Limb (tissue), 2 donors: ENCODE measurements at regions not wholly inside any gene's neighbourhood (a gene's known extent, or its start where the extent isn't known, plus 50 kb on each side); places are given as distances from the start of the nearest gene placed in this dataset.
"Not testable (repeated sequence)": the region's sequence is repeated elsewhere in the genome, so short reads cannot be mapped to it uniquely, and the experiment has no call there.

ENCODE experiments used
- DNase-seq, 2 donors: peaks; one replicate each; pipeline ENCODE4 v3.0.0-alpha.2; 2016; ENCODE audit errors: extremely low spot score in 2 of 2

DNA sequence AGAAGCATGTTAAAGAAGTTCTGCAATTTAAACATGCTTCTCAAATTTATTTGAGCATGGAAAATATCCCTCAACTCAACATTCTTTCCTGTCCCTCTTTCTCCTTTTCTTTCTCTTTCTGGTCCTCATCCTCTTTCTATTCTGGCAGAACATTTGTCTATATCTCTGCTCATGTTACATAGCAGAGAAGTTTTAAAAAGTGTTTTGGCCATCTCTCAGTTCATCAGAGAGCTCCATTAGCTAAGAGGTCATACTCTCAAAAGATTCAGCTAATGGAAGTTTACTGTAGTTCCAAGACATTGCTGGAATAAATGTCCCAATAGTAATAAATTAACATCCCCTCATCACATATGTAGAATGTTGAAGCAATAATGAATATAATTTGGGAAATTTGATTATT, 53.5 kb downstream of the XCL2 start:
- no peak for DNase-seq

DNA sequence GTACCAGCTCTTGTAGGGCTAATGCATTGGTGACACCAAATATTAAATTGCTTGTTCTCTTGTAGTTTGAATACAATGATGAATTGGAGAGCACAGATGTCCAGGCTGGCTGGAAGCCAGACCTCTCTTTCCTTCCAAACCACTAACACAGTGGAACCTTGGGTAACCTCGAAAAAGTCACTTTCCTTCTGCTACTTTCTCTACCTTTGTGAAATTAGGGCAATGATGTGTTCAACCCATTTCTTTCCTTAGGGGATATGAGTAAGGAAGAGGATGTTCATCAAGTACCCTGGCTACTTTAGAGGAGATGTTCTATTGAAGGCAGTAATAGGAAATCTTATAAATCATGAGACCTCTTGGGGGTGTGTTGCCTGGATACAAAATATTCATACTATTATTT, 55.7 kb downstream of the XCL2 start:
- DNase-seq = peak in 1 of 2 donors; percentile 66

DNA sequence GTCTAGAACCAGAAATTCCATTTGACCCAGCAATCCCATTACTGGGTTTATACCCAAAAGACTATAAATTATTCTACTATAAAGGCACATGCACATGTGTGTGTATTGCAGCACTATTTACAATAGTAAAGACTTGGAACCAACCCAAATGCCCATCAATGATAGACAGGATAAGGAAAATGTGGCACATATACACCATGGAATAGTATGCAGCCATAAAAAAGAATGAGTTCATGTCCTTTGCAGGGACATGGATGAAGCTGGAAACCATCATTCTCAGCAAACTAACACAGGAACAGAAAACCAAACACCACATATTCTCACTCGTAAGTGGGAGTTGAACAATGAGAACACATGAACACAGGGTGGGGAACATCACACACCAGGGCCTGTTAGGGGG, 57.0 kb downstream of the XCL2 start:
- DNase-seq = not testable (repeated sequence)

DNA sequence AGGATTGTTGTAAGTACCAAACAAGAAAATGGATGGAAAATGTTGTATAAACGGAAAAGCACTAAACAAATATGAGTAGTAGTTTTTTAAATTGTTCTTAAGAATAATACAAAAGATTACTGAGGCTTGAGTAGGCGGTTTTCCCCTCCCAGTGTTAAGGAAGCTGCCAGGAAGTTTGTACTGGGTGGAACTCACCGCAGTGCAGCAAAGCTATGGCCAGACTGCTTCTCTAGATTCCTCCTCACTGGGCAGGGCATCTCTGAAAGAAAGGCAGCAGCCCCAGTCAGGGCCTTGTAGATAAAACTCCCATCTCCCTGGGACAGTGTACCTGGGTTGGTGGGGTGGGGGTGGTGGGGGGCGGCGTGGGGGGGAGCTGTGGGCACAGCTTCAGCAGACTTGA, 58.7 kb downstream of the XCL2 start:
- DNase-seq = no peak

DNA sequence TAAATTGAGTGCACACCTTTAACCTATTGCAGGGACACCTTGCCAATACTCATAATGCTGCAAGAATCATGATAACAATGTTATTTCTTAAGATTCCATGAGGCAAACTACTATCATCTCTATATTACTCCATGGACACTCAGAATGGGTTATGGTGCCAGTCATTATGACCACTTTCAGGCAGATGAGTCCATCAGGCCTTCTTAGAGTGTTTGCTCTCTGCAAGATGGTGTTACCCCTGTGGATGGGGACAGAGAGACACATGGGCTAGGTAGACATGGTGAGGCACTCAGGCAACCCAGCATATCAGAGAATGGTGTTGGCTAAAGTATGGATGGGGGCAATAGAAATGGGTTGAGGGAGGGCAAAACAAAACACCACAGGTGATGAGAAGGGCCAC, 59.7 kb downstream of the XCL2 start:
- no peak for DNase-seq

DNA sequence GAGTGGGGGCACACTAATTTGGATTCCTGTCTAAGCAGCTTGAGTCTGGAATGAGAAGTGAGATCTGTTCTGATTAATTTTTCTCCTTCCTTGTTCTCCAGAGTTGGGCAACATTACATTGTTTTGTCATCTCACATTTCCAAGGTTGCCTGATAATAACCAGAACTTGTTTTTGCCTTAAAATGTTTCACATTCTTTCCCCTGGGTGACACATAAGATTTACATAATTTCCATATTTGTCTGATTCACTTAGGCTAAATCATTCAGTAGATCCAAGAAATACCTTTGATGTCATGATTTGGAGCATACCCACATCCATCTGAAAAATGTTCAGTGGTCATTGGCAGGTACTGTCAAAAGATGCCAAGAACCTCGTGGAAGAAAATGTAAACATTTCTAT, 60.3 kb downstream of the XCL2 start:
- DNase-seq = no peak

DNA sequence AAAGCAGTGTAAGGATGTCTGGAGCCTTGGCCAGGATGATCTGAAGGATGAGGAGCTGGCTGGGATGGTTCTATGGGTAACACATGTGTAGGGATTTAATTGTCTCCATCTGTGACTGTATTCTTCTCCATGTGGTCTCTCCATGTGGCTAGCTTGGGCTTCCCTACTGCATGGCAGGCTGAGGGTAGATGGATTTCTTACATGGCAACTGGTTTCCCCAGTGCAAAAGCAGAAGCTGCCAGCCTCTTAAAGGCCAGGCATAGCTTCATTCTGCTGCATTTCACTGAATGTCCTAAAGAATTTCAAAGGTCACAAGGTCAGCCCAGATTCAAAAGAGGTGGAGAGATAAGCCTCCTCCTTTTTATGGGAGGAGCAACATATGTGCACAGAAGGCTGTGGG, 61.7 kb downstream of the XCL2 start:
- DNase-seq = no peak

DNA sequence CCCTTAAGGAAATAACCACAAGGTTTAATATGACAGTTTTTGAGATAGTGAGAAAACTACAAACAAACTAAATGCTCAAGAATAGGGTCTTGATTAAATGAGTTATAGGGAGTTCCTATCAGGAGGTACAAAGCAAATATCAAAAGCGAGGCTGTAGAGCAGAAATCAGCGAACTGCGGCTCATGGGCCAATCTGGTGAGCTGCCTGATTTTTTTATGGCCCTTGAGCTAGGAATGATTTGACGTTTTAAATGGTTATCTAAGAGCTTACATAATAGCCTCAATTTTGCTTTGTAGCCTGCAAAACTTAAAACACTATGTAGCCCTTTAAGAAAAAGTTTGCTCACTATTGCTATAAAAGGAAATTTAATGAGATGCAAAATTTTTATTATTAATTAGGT, 62.2 kb downstream of the XCL2 start:
- DNase-seq = no peak

DNA sequence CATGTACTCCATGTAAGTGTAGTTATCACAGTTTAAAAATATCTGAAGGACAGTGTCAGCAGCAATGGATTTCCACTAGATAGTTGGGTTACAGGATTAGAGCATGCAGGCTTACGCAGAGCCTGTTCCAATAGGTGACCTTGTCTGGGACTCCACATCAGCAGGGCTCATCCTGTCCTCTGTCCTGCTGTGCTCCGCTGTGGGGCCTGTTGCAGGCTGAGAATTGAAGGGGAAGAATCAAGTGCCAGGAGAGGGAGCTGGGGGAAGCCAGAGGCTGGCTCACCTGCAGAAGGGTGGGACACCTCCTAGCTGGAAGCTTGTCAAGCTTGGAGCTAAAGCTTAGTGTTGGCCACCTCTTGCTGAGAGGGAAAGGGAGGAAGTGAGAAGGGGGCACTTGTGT, 62.8 kb downstream of the XCL2 start:
- no peak for DNase-seq

DNA sequence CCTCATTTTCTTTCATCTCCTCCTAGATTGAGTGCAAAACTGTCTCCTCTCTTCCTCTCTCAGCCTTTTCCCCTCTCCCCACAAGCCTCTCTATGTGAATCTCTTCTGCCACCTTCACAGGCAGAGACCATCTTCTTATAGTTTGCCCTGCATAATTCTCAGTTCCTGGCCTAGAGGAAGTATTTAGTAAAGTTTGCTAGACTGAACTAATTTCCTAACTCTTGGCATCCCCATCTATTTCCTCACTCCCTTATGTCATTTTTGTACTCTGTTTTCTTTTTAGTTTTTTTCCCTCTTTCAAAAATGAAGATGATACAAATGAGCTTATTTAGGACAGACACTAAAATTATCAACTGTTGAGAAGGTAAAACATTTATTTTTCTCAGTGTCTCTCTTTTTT, 66.0 kb downstream of the XCL2 start:
- no peak for DNase-seq

DNA sequence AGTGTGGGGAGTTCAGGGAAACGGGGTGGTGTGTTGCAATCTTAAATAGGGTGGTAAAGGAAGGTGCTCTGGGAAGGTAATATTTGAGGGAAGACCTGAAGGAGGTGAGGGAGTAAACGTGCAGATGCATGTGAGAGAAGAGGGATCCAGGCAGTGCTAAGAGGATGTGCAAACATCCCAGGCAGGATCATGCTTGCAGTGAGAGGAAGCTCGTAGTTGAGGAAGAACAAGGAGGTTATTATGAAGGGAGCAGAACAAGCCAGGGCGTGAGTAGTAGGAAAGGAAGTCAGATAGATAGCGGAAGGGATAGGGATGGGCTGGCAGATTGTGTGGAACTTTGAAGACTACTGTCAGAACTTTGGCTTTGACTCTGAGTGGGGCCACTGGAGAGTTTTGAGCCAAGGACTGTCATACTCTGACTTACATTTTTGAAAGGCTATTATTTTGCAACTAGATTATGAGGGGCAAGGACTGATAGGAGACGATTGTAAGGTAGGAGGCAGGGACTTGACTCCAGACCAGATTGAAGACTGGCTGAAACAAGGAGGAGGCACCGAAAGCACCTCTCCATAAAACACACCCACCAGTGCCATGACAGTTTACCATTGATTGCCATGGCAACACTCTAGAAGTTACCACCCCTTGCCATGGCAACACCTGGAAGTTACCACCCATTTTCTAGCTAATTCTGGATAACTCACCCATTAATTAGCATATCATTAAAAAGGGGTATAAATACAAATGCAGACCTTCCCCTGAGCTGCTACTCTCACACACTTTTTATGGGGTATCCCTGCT, 67.0 kb downstream of the XCL2 start:
- no peak for DNase-seq

DNA sequence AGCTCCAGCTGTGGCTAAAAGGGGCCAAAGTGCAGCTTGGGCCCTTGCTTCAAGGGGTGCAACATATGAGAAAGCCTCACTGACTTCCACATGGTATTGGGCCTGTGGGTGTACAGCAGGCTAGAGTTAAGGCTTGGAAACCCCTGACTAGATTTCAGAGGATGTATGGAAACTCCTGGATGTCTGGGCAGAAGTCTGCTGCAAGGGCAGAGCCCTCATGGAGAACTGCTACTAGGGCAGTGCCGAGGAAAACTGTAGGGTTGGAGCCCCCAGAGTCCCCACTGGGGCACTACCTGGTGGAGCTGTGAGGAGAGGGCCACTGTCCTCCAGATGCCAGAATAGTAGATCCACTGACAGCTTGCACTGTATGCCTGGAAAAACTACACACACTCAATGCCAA, 69.5 kb downstream of the XCL2 start:
- DNase-seq = no peak

DNA sequence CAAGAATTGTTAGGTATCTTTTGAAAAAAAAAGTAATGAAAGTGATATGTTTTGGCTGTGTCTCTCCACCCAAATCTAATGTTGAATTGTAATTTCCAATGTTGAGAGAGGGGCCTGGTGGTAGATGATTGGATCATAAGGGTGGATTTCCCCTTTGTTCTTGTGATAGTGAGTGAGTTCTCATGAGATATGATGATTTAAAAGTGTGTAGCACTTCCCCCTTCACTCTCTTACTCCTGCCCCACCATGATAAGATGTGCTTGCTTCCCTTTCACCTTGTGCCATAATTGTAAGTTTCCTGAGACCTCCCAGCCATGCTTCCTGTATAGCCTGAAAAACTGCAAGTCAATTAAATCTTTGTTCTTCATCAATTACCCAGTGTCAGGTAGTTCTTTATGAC, 70.7 kb downstream of the XCL2 start:
- DNase-seq = no peak

DNA sequence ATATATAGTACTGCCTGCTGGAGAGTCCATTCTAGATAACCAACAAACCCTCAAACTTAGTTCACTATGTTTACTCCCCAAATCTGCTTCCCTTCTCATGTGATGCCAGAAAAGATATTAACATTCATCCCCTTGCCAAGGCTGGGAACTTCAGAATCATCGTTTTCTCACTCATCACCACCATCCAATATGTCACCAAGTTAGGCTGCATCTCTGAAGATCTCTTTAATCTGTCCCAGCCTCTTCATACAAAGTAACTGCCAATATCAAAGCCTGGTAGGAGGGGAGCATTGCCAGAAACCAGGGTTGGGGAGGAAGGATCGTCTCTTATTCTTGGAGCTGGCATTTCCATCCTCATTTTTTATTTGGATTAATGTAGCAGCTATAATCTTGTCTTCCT, 71.6 kb downstream of the XCL2 start:
- DNase-seq = no peak

DNA sequence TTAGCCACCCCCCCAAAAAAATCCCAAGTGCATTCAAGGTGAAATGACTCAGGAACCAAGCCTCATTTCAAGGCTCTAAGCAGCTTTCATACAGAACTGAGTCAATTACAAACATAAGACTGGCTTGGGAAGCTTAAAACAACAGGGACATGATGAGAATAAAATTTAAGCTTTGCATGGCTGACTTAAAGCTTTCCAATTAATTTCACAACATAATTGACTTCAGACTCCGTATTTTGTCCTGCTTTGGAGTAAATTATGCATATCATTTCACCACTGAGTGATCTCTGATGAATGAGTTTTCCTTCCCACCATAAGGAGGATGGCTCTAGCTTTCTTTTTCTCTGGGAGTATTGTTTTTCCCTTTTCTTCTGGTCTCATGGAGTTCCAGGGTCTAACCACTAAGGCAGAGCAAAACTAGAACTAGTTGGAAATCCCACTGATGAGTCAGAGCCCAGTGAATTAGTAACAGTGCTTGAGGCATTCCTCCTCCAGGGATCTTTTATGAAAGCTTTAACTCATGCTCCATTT, 72.8 kb downstream of the XCL2 start:
- peak in 1 of 2 donors; percentile 44 for DNase-seq

DNA sequence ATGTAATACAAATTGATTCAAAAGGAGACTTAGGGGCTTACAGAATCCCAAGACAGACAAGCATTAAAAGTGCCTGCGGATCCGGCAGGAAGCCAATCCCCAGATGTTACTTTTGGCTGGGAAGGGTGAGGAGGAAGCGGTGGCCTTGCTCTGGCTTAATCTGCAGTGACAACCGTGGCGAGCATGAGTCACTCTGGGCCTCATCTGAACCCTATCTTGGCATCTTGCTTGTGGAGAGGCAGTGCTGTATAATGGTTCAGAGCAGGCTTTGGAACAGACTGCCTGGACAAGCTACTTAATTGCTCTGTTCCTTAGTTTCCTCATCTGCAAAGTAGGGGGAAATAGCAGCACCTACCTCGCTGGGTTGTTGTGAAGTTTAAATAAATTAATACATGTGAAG, 74.1 kb downstream of the XCL2 start:
- DNase-seq = peak; percentile 42 to 67

DNA sequence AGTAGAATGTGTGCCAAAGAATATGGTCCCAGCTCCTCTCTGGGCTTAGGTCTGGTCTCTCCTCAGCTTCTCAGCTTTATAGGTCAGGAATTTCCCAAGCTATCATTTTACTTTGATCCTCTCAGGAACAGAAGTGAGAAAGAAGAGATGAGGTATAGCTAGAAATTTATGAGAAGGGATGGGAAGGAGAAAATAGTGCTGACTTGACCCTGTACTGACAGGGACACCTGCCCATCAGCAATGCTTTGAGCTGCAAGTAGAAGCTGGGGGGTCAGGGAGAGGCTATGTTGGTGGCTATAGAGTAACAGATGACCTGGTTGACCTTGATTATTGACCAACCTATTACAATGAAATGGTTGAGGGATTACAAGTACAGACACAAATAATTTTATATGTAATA, 75.0 kb downstream of the XCL2 start:
- no peak for DNase-seq

DNA sequence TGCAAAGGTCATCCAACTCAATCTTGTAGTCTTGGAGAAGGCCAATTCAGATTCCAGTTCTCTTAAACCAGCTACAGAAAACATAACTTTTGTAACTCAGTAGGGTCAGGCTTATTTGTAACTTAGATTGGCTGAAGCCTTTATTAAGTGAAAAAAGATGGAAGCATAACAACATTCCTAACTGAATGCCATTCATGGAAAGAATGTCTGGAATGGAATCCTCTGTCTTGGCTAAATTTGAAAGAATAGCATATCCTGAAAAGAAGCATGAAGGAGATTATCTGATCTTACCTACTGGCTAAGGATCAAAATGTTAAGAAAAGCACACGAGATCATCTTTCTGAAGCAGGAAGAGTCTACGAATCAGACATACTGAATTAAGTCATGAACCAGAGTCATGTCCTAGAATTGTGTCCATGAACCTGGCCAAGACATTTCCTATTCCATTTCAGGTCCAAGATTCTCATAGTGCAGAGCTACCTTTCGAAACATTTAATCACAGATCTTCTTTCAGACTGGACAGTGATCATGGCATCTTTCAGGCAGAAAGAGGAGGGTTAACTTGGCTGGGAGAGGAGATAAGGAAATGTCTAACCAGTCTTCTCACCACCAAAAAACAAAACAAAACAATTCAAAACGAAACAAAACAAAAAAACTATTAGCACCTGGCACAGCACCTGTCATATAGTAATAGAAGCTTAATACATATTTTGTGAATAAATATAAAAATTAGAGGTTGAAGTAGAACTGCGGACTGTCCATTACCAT, 75.6 kb downstream of the XCL2 start:
- no peak for DNase-seq

DNA sequence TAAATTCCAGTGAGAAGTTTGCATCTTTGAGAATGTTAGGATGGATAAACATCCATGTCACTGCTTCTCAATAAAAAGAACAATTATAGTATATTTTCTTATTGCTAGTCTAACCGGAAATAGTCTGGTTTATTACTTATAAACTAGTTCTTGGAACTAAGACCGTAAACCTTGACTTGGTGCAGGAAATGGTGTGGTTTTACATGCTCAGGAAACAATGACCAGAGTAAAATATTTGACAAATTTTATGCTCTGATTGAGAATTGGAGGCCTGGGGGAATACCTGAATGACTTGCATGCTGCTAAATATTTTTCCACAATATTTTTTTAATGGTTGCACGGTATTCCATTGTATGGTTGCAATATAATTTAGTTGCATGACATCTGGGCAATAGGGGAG, 76.3 kb downstream of the XCL2 start:
- no peak for DNase-seq

DNA sequence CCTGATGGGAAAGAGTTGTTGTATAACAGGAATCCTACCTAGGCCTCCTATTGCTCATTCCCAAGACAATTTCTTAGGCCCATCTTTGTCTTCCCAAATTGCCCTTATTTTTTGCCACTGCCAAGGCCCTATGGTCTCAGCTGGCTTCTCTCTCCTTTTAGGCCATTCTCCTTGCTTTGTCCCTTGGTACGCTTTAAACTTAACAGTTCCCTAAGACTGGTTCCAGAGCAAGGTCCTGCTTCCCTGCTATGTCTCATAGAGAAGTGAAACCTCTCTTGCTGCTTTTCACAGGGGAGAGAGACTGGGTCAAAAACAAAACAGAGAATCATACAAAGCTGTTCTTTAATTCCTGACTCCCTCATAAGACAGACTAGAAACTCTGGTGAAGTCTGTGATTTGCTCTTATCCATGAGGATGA, 77.1 kb downstream of the XCL2 start:
- no peak for DNase-seq

DNA sequence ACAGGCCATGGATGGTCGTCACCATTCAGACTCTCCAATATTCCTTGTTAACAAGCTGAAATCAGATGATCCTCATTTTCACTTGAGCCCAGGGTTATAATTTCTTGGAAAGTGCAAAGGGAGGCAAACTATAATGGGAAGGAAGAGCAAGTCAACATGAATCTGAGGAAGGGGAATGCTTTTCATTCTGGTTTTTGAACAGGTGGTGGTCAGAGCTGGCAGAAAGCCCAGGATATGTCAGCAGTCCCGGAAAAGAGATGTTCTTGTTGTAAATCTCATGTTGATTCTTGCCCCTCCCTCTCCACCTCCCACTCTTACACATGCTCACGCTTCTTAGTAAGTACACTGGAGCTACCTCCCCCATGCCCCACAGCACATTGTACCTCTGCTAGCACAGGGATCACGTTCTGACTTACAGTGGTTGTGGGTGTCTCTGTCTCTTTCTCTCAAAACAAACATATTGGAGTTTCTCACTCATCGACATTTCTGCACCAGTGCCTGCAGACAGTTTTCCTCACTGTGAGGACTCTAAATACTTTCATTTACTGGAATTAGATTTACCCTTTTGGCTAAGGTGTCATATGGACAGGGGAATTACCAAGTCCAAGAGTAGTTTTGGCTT, 77.6 kb downstream of the XCL2 start:
- DNase-seq = peak; percentile 78

DNA sequence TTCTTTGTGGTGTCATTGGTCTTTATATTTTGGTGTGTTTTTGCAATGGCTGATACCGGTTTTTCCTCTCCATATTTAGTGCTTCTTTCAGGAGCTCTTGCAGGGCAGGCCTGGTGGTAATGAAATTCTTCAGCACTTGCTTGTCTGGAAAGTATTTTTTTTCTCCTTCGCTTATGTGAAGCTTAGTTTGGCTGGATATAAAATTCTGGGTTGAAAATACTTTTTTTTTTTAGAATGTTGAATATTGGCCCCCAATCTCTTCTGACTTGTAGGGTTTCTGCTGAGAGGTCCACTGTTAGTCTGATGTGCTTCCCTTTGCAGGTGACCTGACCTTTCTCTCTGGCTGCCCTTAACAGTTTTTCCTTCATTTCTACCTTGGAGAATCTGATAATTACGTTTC, 82.7 kb downstream of the XCL2 start:
- not testable (repeated sequence) for DNase-seq
